Stimulated activated CD8-positive, alpha-beta memory T cell treated with anti-CD3 and anti-CD28 coated beads, Interleukin-15, amount 100 ng/mL, for 4 hours (primary cell): ENCODE measurements at regions not wholly inside any gene's neighbourhood (a gene's known extent, or its start where the extent isn't known, plus 50 kb on each side); places are given as distances from the start of the nearest gene placed in this dataset.

Experiments
- DNase-seq, 2 donors: peaks; one replicate each; pipeline ENCODE4 v3.0.0-alpha.2; 2020; ENCODE audit warnings: low read depth in 2 of 2

DNA sequence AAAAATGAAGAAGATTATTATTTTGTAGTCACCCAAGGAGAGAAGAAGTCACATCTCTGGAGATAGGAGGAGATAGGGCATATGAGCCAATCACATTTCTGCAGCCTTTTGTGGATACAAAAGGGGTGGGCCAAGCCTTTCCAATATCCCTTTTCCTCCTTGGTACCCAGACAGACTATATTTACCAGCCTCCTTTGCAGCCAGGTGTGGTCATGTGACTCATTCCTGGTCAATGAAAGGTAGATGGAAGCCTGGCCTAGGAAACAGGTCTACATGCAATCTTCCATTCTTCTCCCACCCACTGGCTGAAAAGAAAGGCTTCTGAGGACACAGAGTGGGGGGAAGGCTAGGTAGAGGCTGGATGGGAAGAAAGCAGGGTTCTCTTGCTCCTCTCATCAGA, 58.1 kb upstream of the ERG start:
- no peak for DNase-seq

DNA sequence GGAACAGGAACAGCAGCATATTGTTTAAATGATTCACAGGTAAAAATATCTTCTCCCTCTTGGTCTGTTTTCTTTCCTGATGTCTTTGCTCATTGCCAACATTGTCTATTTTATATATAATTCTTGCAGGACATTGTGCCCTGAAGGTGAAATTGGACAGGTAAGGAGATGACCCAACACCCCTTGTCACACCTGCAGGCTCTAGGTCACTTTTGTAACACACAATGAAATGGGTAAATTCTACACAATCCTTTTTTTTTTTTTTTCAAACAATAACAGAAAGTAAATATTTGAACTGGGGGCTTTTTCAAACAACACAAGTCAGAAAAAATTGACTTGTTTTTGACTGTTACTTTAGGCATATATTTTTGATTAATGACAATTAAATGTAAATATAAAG, 62.9 kb upstream of the ERG start:
- DNase-seq = no peak

DNA sequence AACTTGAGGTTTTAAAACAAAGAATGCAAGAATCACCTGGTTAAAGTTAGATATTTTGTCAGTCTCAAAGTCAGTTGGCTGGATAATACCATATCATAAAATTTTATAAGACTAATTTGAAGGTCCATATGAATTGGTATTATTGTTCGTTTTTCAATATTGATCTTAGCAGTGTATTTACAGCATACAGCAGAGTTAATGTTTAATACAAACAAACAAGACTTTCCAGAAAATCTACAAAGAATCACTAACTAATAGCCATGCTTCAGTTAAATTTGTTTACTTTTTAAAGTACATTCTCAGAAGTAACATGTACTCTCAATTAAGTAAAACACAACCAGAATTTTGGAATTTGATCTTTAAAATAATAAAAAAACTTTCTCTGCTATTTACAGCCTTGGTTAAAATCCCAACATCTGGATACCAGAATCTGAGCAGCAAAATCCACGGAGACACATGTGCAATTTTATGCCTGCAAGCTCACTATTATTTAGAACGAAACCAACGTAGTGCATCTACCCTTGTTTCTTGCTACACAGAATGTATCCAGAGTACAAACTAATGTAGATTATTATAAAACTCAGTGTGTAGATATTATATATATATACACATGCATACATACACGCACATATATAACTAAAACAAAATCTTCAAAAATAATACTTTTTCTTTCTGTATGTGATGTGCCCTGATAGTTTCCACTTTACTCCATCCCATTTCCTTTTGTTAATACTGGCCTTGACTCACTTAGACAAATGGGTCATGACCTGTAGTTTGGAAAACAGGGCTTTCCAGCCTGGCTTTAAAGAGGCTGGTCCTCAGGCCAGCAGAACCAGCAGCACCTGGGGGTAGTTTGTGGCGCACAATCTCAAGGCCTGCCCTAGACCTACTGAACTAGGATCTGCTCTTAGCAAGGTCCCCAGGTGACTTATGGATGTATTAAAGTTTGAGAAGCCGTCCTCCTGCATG, 63.6 kb upstream of the ERG start:
- no peak for DNase-seq

DNA sequence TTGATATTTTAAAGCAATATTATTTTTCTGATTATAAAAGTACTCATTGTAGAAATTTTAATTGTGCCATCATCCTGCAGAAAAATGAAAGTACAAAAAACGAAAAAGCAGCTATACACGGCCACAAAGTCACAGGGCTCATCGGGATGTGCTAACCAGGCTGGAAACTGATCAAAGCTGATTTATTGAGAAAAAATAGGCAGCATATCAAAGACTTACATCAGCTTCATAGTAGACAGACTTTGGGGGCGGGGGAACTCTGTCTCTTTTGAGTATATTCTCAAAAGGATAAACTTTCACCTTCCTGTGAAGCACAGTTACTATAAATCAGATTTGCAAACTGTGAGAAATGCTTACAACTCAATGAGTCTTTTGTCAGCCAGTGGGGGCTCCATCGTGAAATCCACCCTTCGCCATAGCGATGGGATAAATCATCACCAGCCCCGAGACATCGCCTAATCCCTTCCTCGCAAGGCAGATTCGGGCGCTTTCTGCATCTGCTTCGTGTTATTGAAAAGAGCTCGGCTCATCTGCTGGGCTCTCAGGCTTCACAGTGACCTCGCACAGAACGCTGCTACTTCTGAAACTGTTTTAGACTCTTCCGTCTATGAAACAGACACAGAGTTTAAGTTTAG, 69.2 kb upstream of the ERG start:
- no peak for DNase-seq

DNA sequence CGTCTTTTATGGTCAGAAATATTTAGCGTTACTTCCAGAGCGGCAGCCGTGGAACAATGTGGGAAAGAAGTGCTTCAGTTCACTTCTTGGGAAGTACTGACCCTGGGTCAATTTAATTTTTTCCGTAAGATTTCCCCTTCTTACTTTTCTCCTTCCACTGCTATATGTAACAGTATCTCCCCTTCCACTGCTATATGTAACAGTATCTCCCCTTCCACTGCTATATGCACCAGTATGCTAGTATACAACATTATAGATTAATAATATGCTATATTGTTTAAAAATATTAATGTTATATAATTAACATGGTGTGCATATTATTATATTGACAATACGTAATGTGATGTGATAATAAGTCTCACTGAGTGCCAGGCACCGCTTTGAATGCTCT, 69.7 kb upstream of the ERG start:
- DNase-seq = no peak

DNA sequence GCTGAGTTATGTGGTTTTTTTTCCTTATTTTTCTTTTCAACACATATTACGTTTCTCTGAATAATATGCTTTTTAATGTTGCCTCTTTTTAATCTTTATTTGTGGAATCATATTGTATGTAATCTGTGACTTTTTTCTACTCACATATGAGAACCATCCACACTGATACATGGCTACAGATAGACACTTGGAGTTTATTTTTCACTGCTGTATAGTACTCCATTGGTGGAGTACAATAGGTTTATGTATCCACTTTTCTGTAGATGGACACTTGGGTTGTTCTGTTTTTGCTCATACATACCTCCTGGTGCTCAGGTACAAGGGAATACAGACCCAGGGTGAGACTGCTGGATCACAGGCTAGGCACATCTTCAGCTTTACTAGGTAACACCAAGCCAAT, 71.5 kb upstream of the ERG start:
- no peak for DNase-seq

DNA sequence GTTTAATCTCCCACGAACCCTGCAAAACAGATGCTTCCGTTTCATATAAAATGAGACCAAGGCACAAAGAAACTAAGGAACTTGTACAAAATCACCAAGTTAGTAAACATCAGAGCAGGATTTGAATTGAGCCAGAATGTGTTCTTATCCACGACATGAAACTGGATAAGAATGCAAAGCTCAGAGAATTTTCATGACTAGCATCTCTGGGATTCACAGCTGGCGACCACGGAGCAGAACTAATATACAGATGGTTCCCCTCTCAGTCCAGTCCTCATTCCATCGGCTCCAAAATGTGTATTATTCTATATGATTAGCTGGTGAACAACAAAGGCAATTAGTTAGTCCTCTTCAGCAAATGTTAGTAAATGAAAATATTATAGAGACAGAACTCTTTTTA, 72.3 kb upstream of the ERG start:
- DNase-seq = no peak

DNA sequence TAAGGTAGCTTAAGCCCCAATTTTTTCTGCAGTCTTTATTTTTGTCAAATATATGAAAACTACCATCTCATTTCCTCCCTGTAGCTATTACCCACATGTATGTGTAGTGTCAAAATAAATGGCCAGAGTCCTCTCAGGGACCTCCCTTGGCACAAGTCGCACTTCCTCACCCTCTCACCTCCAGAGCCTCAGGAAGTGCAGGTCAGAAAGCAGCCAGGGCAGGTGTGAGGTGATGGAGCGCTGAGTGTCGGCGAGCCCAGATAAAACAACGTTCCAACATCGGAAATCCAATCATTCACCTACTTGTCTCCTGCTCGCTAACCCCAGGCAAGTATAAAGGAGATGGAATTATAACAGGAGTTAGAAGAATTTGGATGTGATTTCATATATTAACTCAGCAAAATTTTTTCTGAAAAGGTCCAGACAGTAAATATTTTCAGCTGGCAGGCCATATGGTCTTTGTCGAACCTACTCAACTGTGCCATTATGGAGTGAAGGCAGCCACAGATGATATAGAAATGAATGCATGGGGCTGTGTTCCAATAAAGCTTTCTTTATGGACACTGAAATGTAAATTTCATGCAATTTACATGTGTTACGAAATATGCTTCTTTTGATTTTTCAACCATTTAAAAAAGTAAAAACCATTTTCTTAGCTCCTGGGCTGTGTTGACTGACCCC, 76.8 kb upstream of the ERG start:
- no peak for DNase-seq

DNA sequence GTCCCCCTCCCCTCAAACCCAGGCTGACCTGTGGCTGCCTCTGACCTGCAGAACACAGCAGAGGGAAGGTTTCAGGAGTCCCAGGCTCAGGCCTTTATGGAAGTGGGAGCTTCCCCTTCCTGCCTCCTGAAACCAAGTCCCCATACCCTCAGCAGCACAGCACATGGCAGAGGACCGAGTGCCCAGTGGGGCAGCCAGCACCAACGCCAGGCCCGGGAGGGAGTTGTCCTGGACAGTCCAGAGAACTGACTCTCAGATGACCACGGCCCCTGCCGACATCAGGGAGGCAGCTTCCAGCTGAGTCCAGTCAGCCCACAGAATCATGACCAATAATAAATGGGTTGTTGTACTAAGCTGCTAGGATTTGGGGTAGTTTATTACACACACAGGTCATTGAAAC, 79.6 kb upstream of the ERG start:
- no peak for DNase-seq

DNA sequence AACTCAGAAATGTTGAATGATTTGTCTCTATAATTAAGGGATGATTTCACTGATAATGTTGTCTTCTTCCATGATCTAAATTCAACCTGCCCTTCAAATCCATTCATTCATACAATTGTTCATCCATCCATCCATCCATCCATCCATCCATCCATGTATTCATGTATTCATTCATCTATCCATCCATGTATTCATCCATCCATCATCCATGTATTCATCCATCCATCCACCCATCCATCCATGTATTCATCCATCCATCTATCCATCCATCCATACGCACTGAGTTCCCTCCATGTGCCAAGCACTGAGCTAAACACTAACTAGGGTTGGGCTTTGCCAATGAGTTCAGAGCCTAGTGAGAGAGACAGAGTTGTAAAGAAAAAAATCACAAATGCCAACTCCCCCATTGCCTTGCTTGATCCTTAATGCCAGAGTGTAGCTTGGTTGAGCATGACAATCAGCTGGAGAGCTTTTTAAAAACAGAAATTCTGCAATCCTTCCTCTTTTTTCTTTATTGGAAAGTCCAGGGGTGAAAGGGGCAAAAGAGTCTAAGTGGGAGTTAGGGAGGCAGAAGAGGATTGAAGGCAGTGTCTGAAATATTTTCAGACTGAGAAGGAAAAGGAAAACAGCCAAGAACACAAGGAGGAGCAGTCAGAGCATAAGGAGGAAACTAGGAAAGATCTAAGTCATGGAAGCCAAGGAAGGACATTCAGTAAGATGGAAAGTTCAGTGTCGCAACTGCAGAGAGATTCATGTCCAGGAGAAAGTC, 92.4 kb upstream of the ERG start:
- DNase-seq = no peak

DNA sequence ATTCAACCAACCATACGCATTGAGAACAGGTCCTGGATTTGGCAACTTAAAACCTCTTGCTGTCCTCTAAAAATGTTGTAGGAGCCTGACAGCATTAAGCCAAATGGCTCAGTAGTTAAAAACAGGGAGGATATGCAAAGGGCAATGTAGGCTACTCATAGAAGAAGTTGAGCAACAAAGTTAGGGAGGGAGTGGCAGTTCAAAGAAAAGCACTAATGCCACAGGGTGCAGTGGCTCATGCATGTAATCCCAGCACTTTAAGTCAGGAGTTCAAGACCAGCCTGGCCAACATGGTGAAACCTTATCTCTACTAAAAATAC, 92.9 kb upstream of the ERG start:
- DNase-seq = no peak

DNA sequence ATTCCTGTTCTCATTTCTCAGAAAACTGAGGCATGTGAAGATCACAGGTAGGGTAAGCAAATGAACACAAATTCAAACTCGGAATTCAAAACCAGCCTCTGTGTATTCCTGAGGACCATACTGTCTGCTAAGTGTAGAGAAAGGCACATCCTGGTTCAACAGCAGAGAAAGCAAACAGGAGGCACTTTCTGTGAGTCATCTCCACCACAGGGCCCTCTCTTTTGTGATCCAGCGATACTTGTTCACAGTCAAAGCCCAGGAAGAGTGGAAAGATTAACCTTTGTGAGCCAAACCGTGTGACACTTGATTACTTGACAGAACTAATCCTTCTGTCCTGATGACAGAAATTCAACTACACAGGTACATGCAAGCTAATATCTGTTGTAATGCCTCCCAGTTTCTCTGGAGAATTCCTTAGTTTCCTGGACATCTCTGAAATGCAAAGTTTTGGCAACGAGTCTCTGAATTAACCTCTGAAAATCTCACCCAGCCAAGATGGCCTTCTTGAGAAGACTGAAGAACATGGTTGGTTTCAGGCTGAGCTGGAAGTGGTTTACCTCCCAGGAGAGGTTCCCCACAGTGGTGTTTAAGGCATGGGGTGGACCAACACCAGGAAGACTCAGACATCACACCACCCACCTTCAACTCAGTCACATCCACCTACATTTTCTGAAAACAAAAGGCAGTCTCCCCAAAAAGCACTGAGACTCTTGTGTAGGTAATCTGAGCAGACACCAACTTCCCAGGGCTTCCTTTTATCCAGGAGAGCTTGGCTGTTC, 98.2 kb upstream of the ERG start:
- DNase-seq = no peak

DNA sequence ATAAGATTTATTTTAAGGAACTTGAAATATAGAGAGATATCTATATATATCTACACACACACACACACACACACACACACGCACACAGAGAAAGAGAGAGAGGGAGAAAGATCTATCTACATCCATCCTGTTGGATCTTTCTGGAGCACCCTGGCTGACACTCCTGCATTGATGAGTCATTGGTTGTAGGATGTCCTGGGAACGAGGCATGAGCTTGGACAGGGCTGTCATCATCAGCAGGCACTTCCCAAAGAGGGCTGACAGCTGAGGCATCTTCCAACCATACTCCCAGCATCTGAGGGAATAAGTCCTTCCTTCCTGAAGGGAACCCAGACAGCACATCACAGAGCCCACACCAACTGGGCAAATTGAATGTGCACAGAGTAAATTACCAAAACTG, 99.1 kb upstream of the ERG start:
- no peak for DNase-seq

DNA sequence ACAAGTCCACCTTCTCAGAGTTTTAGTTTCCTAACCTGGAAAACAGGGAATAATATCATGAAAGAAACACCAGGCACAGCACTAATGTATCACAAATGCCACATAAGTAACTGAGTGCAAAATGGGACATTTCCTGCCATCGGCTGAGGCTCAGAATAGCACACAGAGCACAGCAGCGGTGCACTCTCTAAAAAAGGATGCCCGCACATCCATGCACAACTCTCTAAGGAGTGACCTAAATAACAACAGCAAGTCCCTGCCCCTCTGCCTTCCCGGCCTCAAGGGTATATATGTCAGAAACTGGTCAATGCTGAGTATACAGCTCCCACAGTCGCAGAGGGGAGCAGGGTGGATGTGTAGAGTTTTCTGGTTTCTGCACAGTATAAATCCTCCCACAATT, 100.1 kb upstream of the ERG start:
- no peak for DNase-seq

DNA sequence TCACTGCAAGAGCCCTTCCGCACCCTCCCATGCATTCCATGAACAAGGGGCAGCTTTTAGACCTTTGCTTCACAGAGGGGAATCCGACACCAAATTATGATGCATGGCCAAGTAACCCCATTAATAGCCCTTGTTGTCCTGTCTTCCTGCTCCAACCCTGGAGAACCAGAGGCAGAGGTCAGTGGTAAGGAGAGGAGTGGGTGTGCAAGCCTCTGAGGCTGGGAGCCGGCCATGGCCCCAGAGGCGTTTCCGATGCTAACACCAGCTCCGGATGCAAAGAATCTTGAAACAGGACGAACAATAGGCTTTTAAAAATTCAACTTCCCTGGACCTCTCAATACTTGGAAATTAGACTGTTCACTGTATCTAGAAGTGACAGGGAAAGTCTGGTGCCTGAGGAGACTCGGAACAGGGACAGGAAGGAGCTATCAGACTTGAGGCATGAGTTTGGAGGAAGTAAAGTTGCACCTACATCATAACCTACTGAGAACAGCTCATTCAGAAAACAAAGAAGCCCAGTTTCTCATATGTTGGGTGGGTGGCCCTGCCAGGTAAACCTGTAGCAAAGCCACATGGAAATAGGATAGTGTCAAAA, 101.2 kb upstream of the ERG start:
- DNase-seq = no peak

DNA sequence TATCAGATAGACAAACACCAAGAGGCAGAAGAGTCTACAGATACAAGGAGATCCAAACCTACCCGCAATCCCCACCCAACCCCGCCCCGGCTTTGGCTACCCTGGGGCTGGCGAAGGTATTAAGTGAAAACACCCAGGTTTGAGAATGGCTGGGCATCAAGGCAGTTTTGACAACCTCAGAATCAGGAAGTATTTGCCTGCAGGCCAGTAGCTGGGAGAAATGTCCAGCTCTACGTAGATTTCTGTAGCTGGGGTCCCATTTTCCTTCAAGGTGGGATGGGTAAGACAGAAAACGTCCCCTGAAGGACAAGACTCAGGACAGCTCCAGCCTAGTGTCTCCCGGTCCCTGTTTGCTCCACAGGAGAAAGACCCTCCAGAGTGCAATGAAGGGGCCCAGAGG, 101.8 kb upstream of the ERG start:
- DNase-seq = no peak

DNA sequence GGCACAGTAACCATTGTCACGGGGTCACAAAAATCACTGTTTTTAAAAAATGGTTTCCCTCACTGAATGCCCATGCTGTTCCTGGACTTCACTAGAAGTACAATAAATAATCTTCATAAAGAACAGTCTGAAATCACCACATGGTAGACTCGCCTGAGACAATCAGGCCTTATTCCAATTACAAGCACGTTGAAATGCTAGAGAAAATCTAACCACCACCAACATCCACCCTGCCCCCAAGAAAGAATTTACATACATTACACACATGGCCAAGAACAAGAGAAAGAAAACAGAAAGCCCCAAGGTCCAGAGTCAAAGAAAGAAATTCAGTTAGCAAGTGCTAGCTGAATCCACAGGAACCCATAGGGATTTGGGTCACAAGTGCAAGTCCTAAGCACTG, 107.0 kb upstream of the ERG start:
- DNase-seq = no peak

DNA sequence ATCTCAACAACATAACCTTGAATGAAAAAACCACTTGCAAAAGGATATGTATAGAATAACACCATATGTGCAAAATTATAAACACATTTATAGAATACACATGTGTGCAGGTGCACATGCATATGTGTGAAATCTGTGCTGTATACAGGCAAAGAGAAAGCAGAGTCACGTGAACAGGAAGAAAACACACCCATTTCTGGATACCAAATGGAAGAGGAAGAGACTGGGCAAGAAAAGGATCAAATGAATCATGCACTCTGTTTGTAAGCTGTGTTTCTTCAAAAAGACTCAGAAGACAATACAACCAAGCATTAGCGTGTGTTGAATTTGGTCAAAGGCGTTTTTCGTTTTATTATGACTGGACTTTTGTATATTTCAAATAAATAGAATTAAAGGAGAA, 111.3 kb upstream of the ERG start:
- no peak for DNase-seq

DNA sequence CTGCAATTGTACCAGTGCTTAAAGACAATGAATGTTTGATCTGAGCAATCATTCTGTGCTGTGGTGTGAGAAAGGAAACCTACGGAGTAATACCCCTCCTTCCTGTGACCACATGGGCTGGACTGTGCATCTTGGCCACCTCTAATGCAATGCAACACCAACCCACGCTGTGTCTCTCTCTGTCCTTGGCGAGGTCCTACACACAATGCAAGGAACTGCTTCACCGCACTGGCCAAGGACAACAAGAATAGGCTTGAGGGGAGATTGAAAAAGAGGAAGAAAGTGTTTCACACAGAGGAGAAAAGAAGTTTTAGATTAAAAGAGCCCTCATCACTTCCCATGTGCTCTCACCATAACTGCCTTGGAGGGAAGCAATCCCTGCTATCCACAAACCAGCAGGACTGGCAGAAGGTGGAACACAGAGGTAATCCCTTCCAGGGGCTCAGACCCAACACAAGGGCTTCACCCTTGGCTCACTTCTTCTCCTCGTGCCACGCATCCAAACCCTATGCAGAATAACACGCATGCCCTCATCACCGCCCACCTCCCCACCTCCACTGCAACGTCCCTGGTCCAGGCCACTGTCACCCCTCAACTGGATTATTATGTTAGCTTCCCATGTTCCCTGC, 112.5 kb upstream of the ERG start:
- no peak for DNase-seq

DNA sequence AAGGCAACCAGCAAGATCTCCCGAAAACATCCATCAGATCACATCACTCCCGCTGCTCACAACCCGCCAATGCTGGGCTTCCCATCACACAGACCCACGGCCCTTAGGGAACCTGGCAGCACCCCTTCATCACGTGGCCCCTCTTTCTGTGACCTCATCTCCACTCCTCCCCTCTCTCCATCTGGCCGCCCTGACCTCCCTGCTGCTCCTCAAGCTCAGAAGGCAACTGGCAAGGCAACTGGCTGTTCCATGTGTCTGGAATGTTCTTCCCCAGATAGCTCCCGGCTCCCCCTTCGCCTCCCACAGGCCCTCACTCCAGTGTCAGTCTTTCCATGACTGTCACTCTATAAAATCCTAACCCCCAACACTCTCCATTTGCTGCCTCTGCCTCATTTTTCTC, 113.0 kb upstream of the ERG start:
- no peak for DNase-seq

DNA sequence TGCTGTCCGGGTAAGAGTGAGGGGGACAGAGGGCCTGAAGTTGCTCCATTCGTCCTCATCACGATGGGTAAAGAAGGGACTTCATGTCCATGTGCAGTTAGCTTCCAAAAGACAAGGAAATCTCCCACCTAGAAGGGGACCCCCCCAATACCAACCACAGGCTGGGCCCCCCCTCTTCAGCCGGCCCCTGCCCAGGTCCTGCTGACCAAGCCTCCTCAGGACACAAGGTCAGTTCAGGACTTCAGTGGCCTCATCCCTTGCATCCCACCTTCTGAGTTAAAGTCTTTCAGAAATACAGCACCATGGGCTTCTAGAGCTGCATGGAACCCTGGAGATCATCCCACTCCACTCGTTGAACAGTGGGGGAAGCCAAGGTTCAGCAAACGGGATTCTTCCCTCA, 115.4 kb upstream of the ERG start:
- DNase-seq = no peak
